ENCODE measurements at regions not wholly inside any gene's neighbourhood (a gene's known extent, or its start where the extent isn't known, plus 50 kb on each side); places are given as distances from the start of the nearest gene placed in this dataset.

DNA sequence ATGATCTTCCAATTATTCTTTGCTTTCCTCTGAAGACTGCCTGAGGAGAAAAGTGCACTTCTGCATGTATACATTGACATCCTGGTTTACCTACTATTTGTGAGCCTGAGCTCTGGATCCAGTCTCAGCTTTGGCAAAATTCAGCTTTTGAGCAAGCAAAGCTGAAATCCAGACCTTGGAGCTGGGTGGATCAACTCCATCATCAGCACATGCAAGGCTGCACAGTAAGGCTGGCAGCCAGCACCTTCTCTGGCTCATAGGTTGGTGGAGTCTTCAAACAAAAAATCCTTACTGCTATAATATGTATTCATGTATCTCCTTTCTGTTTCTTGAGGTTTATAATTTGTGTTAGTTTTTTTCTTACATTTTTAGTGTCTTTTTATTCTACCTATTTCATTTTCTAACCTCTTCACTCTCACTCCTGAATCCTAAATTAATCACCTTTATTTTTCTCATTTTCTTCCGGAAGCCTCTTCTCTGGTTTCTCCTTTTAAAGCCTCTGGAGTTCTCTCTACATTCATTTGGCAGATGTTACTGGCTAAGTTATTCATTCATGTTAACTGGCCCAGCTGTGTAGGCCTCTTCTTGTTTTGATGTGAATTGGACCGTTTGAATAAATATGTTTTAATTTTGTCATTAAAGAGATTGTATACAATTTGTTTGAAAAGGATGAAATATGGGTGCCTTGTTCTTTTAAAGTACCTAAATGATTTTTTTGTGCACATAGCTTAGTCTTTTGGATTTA lies 224.8 kb downstream of the DACT1 start:
- TF ChIP-seq, protein P1, sequence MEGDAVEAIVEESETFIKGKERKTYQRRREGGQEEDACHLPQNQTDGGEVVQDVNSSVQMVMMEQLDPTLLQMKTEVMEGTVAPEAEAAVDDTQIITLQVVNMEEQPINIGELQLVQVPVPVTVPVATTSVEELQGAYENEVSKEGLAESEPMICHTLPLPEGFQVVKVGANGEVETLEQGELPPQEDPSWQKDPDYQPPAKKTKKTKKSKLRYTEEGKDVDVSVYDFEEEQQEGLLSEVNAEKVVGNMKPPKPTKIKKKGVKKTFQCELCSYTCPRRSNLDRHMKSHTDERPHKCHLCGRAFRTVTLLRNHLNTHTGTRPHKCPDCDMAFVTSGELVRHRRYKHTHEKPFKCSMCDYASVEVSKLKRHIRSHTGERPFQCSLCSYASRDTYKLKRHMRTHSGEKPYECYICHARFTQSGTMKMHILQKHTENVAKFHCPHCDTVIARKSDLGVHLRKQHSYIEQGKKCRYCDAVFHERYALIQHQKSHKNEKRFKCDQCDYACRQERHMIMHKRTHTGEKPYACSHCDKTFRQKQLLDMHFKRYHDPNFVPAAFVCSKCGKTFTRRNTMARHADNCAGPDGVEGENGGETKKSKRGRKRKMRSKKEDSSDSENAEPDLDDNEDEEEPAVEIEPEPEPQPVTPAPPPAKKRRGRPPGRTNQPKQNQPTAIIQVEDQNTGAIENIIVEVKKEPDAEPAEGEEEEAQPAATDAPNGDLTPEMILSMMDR (IDR thresholded peaks at IDR 0.05; ENCODE audit: unreplicated experiment in 3 of 3) = no peak
- no peaks in the 10 kb centered on the region for H3K27me3 Mint-ChIP-seq (ENCODE audit: low read depth)
- H3K36me3 Mint-ChIP-seq (ENCODE audit: low read depth) = peaks cover 5% of the 10 kb centered on the region
- peaks cover 52% of the 10 kb centered on the region for H3K4me1 Mint-ChIP-seq
- peaks cover 36% of the 10 kb centered on the region for H3K9me3 Mint-ChIP-seq
- H3K4me3 Mint-ChIP-seq = no peak overlapping the region
- H3K27ac Mint-ChIP-seq = peak overlapping the region; percentile 90 to 98 (median 95)

DNA sequence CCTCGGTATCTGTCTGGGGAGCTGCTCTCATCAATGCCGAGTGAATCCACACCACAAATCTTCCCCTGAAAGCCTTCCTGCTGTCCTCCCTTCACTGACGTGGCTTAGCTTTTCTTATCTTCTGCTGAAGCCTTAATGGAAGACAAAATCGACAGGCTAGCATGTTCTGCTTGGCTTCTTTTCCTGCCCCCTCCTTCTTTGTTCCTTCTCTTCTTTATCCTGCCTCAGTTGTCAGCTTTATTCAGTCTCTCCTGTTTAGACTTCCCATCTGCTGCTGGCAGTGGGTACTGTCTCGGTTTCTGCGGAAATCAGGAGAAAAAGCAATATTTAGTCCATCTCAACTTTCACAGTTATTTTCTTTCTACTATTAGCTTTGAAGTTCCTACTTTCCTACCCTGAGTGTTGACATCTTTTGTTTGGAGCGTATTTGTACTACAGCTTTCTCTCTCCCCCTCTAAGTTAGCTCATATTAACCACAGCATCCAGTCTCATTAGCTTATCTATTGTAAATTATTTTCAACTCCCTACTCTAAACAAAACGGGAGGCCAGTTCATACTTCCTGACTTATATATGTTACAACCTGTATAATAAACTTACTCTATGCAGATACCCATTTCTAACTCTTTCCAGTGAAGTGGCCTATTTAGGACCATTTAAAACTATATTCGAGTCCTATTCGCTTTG lies 226.0 kb downstream of the DACT1 start:
- H3K4me1 Mint-ChIP-seq = peaks cover 52% of the 10 kb centered on the region
- H3K27ac Mint-ChIP-seq = peak overlapping the region; percentile 90 to 98 (median 95)
- peaks cover 5% of the 10 kb centered on the region for H3K36me3 Mint-ChIP-seq (ENCODE audit: low read depth)
- peak overlapping the region in 1 of 3 experiments; percentile 3 for H3K4me3 Mint-ChIP-seq
- TF ChIP-seq, protein P1 (IDR thresholded peaks at IDR 0.05; ENCODE audit: unreplicated experiment in 3 of 3) = no peak
- H3K9me3 Mint-ChIP-seq = peaks cover 23% of the 10 kb centered on the region
- no peaks in the 10 kb centered on the region for H3K27me3 Mint-ChIP-seq (ENCODE audit: low read depth)

DNA sequence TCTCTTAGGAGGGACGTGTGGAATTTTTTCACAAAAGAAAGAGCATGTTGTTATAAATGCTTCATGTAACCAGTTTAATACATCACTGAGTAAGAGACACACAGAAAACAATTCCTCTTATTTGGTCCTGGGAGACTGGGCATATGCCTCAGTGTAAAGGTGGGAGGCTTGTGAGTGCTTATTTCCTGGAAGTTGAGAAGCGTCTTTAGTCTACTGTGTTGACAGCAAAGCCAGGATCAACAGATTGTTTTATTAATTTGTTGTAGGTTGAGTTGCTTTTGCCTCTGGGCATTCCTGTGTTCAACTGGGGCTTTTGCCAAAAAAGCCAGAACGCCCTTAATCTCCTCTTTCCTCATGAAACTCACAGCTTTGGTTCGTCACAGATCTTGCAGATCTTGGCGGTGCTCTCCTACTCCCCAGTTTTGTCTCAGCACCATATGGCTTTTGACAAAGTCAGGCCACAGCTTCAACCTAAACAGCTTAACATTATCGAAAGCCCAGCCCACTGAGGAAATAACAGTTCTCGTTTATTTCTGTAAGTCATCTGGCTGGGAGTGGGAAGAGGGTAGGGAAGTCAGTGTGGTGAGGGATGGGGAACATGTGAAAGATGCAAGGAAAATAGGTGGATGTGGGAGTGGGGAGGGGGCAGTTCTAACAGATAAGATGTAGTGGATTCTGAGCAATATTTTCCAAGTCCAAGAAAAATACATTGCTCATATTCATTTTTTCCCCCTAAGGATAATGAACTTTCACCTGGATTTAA lies 227.2 kb downstream of the DACT1 start:
- TF ChIP-seq, protein P1 (IDR thresholded peaks at IDR 0.05; ENCODE audit: unreplicated experiment in 3 of 3) = no peak
- Mint-ChIP-seq H3K36me3 (ENCODE audit: low read depth) (no peaks in the 10 kb centered on the region), H3K27me3 (ENCODE audit: low read depth) (no peaks in the 10 kb centered on the region), H3K9me3 (peaks cover 14% of the 10 kb centered on the region), H3K27ac (peak overlapping the region; percentile 95 to 99 (median 98)), H3K4me3 (peak overlapping the region in 2 of 3 experiments; percentile 7 to 10), H3K4me1 (peaks cover 52% of the 10 kb centered on the region)

DNA sequence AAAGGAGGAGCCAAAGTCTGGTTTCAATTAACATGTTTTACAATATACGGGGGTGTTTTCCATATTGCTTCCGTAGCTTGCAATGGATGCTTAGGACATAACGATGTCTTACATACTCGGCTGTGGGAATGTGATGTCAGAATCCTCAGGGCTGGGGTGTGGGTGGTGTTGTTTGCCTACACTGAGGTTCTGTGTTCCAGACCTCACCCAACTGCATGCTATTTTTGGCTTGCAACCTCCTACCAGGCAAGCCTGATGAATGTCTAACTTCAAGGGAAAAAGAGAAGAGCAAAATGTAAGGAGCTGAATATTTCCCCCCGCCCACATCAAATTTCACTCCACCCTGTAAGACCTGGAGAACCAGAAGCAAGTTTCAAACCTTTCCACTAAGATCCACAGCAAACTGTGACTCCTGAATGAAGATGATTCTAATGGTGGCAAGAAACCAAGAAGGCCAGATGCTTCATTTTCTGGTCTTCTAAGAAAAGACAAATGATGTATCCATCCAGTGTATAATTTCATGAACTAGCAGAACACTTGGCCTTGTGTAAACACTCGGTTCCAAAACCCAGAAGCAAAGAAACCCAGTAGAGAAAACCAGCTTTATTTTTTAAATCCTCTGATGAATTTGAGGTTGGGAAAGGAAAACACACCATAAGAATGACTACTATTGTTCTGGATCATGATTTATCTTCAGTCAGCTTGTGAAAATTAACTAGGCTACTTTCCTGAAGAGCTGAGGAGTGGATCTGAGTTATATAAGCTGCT lies 227.9 kb downstream of the DACT1 start:
- TF ChIP-seq, protein P1 (IDR thresholded peaks at IDR 0.05; ENCODE audit: unreplicated experiment in 3 of 3) = no peak
- H3K27ac Mint-ChIP-seq = peak overlapping the region; percentile 95 to 99 (median 98)
- H3K4me3 Mint-ChIP-seq = peak overlapping the region in 1 of 3 experiments; percentile 55
- H3K27me3 Mint-ChIP-seq (ENCODE audit: low read depth) = no peaks in the 10 kb centered on the region
- no peaks in the 10 kb centered on the region for H3K36me3 Mint-ChIP-seq (ENCODE audit: low read depth)
- H3K9me3 Mint-ChIP-seq = peaks cover 14% of the 10 kb centered on the region
- peaks cover 52% of the 10 kb centered on the region for H3K4me1 Mint-ChIP-seq

DNA sequence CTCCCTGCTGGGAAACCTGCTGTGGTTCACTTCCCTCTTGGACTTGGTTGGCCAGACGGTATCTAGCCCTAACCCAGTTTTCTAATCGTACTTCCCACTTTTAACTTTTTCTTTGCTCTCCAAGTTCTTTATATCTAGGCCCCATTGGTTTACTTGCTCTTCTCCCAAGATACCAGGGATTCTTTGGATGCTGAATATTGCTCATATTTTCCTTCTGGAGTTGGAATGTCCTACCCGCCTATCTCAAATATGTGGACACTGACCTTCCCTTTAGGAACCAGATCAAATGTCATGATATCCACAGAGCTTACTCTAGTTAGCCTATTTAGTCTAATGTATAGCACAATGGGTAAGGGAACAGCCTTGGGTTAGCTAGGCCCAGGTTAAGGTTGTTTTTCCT lies 228.6 kb downstream of the DACT1 start:
- Mint-ChIP-seq H3K9me3 (peaks cover 12% of the 10 kb centered on the region), H3K27ac (peak overlapping the region; percentile 95 to 99 (median 98)), H3K4me1 (peaks cover 52% of the 10 kb centered on the region), H3K4me3 (no peak overlapping the region), H3K36me3 (ENCODE audit: low read depth) (no peaks in the 10 kb centered on the region), H3K27me3 (ENCODE audit: low read depth) (no peaks in the 10 kb centered on the region)
- TF ChIP-seq, protein P1 (IDR thresholded peaks at IDR 0.05; ENCODE audit: unreplicated experiment in 3 of 3) = no peak
